HG02884 (cell line): ENCODE measurements at regions not wholly inside any gene's neighbourhood (a gene's known extent, or its start where the extent isn't known, plus 50 kb on each side); places are given as distances from the start of the nearest gene placed in this dataset.
"Not testable (repeated sequence)": the region's sequence is repeated elsewhere in the genome, so short reads cannot be mapped to it uniquely, and the experiment has no call there.

Experiments used
- ATAC-seq: cut with Tn5 transposase; IDR thresholded peaks from one replicate; pipeline ENCODE4 v1.9.1; 2021; ENCODE audit warnings: mild to moderate bottlenecking, moderate library complexity; ENCODE audit not compliant: unreplicated experiment

- no peak for ATAC-seq
Observed at GRCh38 chr3:56957522-56957921, 102.9 kb upstream of the SPATA12 start.

- no peak for ATAC-seq
Observed at GRCh38 chr3:56956906-56957305, 103.6 kb upstream of the SPATA12 start.

- no peak for ATAC-seq
Observed at GRCh38 chr3:56955492-56956111, 104.9 kb upstream of the SPATA12 start.

- no peak for ATAC-seq
Observed at GRCh38 chr3:56954125-56954524, 106.3 kb upstream of the SPATA12 start.

- no peak for ATAC-seq
Observed at GRCh38 chr3:56952846-56953245, 107.6 kb upstream of the SPATA12 start.

GRCh38 chr3:56952061-56952460, 108.4 kb upstream of the SPATA12 start:
- no peak for ATAC-seq

- no peak for ATAC-seq
Observed at GRCh38 chr3:56951366-56951765, 109.1 kb upstream of the SPATA12 start.

GRCh38 chr3:56945378-56945777, 115.1 kb upstream of the SPATA12 start:
- not testable (repeated sequence) for ATAC-seq

GRCh38 chr3:56942523-56942922, 117.9 kb upstream of the SPATA12 start:
- ATAC-seq, result no peak

GRCh38 chr3:56940976-56941375, 119.5 kb upstream of the SPATA12 start:
- no peak for ATAC-seq

- ATAC-seq, result no peak
Observed at GRCh38 chr3:56940321-56940720, 120.1 kb upstream of the SPATA12 start.

- ATAC-seq, result no peak
Observed at GRCh38 chr3:56939834-56940233, 120.6 kb upstream of the SPATA12 start.

GRCh38 chr3:56938530-56938929, 121.9 kb upstream of the SPATA12 start:
- ATAC-seq, result no peak

- ATAC-seq, result no peak
Observed at GRCh38 chr3:56937580-56937979, 122.9 kb upstream of the SPATA12 start.

- ATAC-seq, result no peak
Observed at GRCh38 chr3:56935811-56936210, 124.7 kb upstream of the SPATA12 start.

- ATAC-seq, result not testable (repeated sequence)
Observed at GRCh38 chr3:56934481-56934880, 126.0 kb upstream of the SPATA12 start.

GRCh38 chr3:56933803-56934202, 126.7 kb upstream of the SPATA12 start:
- ATAC-seq, result no peak

- no peak for ATAC-seq
Observed at GRCh38 chr3:56932866-56933265, 127.6 kb upstream of the SPATA12 start.

GRCh38 chr3:56931836-56932235, 128.6 kb upstream of the SPATA12 start:
- ATAC-seq, result no peak

GRCh38 chr3:56930706-56931105, 129.0 kb upstream of the ARHGEF3 start:
- ATAC-seq, result no peak

- no peak for ATAC-seq
Observed at GRCh38 chr3:56929809-56930615, 128.3 kb upstream of the ARHGEF3 start.

- ATAC-seq, result no peak
Observed at GRCh38 chr3:56928379-56929068, 126.8 kb upstream of the ARHGEF3 start.
